ENCODE measurements at regions not wholly inside any gene's neighbourhood (a gene's known extent, or its start where the extent isn't known, plus 50 kb on each side); places are given as distances from the start of the nearest gene placed in this dataset.
"Not testable (repeated sequence)": the region's sequence is repeated elsewhere in the genome, so short reads cannot be mapped to it uniquely, and the experiment has no call there.

- Mint-ChIP-seq H3K4me3 (no peak overlapping the region), H3K27me3 (ENCODE audit: low read depth in 3 of 3) (no peaks in the 10 kb centered on the region), H3K36me3 (no peaks in the 10 kb centered on the region), H3K27ac (no peak overlapping the region), H3K4me1 (no peaks in the 10 kb centered on the region), H3K9me3 (peaks cover 1 to 9% (median 7%) of the 10 kb centered on the region in 7 donors)
- TF ChIP-seq CTCF (IDR thresholded peaks at IDR 0.05): no peak
- 77% methylated on average over 1 of the region's 1 CpG for WGBS (ENCODE audit: insufficient coverage)
- Histone ChIP-seq H3K27me3 (ENCODE audit: control insufficient read depth in 2 of 2, insufficient read depth in 2 of 2, low read length in 2 of 2) (no peaks in the 10 kb centered on the region), H2AFZ (ENCODE audit: insufficient read depth, low read depth, low read length, poor library complexity, severe bottlenecking) (no peak overlapping the region), H3K36me3 (replicated peaks in 1 of 2; ENCODE audit: control insufficient read depth in 1 of 2, insufficient read depth in 2 of 2, low read length in 2 of 2) (no peaks in the 10 kb centered on the region), H4K20me1 (ENCODE audit: insufficient read depth, low read length) (no peaks in the 10 kb centered on the region), H3K9me3 (replicated peaks in 1 of 2; ENCODE audit: control insufficient read depth in 1 of 2, insufficient read depth in 1 of 2, low read length in 2 of 2) (peaks cover 4 to 9% of the 10 kb centered on the region in 2 donors), H3K27ac (ENCODE audit: low read depth in 1 of 2, low read length in 2 of 2) (no peak overlapping the region), H3K4me2 (replicated peaks; ENCODE audit: extremely low read depth, low read length, poor library complexity, severe bottlenecking) (no peak overlapping the region), H3K4me3 (replicated peaks in 1 of 3; ENCODE audit: low read depth in 2 of 3, low read length in 3 of 3) (no peak overlapping the region), H3K9ac (ENCODE audit: insufficient read depth, low read length, poor library complexity, severe bottlenecking) (no peak overlapping the region), H3K79me2 (ENCODE audit: insufficient read depth, low read length) (no peaks in the 10 kb centered on the region), H3K4me1 (ENCODE audit: control insufficient read depth in 1 of 2, insufficient read depth in 2 of 2, low read length in 2 of 2) (no peaks in the 10 kb centered on the region)
- intact Hi-C loops (cut with micrococcal nuclease): loop anchor here in 1 of 2 donors (2.0 to 10.0 kb wide), 2 partner anchors 16 to 64 kb away; no protein-coding TSS in a partner anchor
- no peak for DNase-seq
Observed at GRCh38 chr15:20409247-20409646, 132.4 kb downstream of the GOLGA6L6 start.

- no peaks in the 10 kb centered on the region for H3K36me3 ChIP-seq (replicated peaks in 1 of 2; ENCODE audit: control insufficient read depth in 1 of 2, insufficient read depth in 2 of 2, low read length in 2 of 2)
- DNase-seq: no peak
- no peaks in the 10 kb centered on the region for H4K20me1 ChIP-seq (ENCODE audit: insufficient read depth, low read length)
- H3K4me1 Mint-ChIP-seq: no peaks in the 10 kb centered on the region
- H3K27me3 ChIP-seq (ENCODE audit: control insufficient read depth in 2 of 2, insufficient read depth in 2 of 2, low read length in 2 of 2): no peaks in the 10 kb centered on the region
- H3K36me3 Mint-ChIP-seq: no peaks in the 10 kb centered on the region
- no peaks in the 10 kb centered on the region for H3K79me2 ChIP-seq (ENCODE audit: insufficient read depth, low read length)
- no peak overlapping the region for H2AFZ ChIP-seq (ENCODE audit: insufficient read depth, low read depth, low read length, poor library complexity, severe bottlenecking)
- H3K9me3 ChIP-seq (replicated peaks in 1 of 2; ENCODE audit: control insufficient read depth in 1 of 2, insufficient read depth in 1 of 2, low read length in 2 of 2): peaks cover 4 to 9% of the 10 kb centered on the region in 2 donors
- no peak overlapping the region for H3K4me3 ChIP-seq (replicated peaks in 1 of 3; ENCODE audit: low read depth in 2 of 3, low read length in 3 of 3)
- no peaks in the 10 kb centered on the region for H3K4me1 ChIP-seq (ENCODE audit: control insufficient read depth in 1 of 2, insufficient read depth in 2 of 2, low read length in 2 of 2)
- peaks cover 0 to 4% (median 0%) of the 10 kb centered on the region in 7 donors for H3K9me3 Mint-ChIP-seq
- H3K4me3 Mint-ChIP-seq: no peak overlapping the region
- 84% methylated on average over 5 of the region's 6 CpGs for WGBS (ENCODE audit: insufficient coverage)
- no peaks in the 10 kb centered on the region for H3K27me3 Mint-ChIP-seq (ENCODE audit: low read depth in 3 of 3)
- no peak for TF ChIP-seq CTCF (IDR thresholded peaks at IDR 0.05)
- no peak overlapping the region for H3K27ac Mint-ChIP-seq
- H3K27ac ChIP-seq (ENCODE audit: low read depth in 1 of 2, low read length in 2 of 2): no peak overlapping the region
- no peak overlapping the region for H3K9ac ChIP-seq (ENCODE audit: insufficient read depth, low read length, poor library complexity, severe bottlenecking)
- intact Hi-C loops (cut with micrococcal nuclease): loop anchor here (2.0 to 10.0 kb wide), 2 partner anchors 21 to 63 kb away; no protein-coding TSS in a partner anchor
- H3K4me2 ChIP-seq (replicated peaks; ENCODE audit: extremely low read depth, low read length, poor library complexity, severe bottlenecking): no peak overlapping the region
Observed at GRCh38 chr15:20407553-20407952, 134.0 kb downstream of the GOLGA6L6 start.

GRCh38 chr15:20404571-20404970 is 137.0 kb downstream of the GOLGA6L6 start:
- not testable (repeated sequence) for H3K36me3 Mint-ChIP-seq; H3K27ac Mint-ChIP-seq; H3K27ac ChIP-seq (ENCODE audit: low read depth in 1 of 2, low read length in 2 of 2); H3K4me1 Mint-ChIP-seq; H2AFZ ChIP-seq (ENCODE audit: insufficient read depth, low read depth, low read length, poor library complexity, severe bottlenecking); H3K4me2 ChIP-seq (replicated peaks; ENCODE audit: extremely low read depth, low read length, poor library complexity, severe bottlenecking); H3K9ac ChIP-seq (ENCODE audit: insufficient read depth, low read length, poor library complexity, severe bottlenecking); H3K4me3 ChIP-seq (replicated peaks in 1 of 3; ENCODE audit: low read depth in 2 of 3, low read length in 3 of 3); H3K27me3 ChIP-seq (ENCODE audit: control insufficient read depth in 2 of 2, insufficient read depth in 2 of 2, low read length in 2 of 2); H3K4me3 Mint-ChIP-seq; H3K4me1 ChIP-seq (ENCODE audit: control insufficient read depth in 1 of 2, insufficient read depth in 2 of 2, low read length in 2 of 2); H3K79me2 ChIP-seq (ENCODE audit: insufficient read depth, low read length); H3K9me3 Mint-ChIP-seq; H3K36me3 ChIP-seq (replicated peaks in 1 of 2; ENCODE audit: control insufficient read depth in 1 of 2, insufficient read depth in 2 of 2, low read length in 2 of 2); H4K20me1 ChIP-seq (ENCODE audit: insufficient read depth, low read length); DNase-seq; H3K27me3 Mint-ChIP-seq (ENCODE audit: low read depth in 3 of 3)
- intact Hi-C loops (cut with micrococcal nuclease): loop anchor here in 1 of 2 donors (10.0 kb wide), 1 partner anchor 60 kb away; no protein-coding TSS in a partner anchor
- WGBS (ENCODE audit: insufficient coverage): no CpG with 5 or more reads among the region's 1 CpG
- peaks cover 4 to 12% of the 10 kb centered on the region in 2 donors for H3K9me3 ChIP-seq (replicated peaks in 1 of 2; ENCODE audit: control insufficient read depth in 1 of 2, insufficient read depth in 1 of 2, low read length in 2 of 2)

Data from CD14-positive monocyte (primary cell).